GM18505 (cell line): ENCODE measurements at regions not wholly inside any gene's neighbourhood (a gene's known extent, or its start where the extent isn't known, plus 50 kb on each side); places are given as distances from the start of the nearest gene placed in this dataset.

Source experiments
- ATAC-seq: cut with Tn5 transposase; IDR thresholded peaks from one replicate; pipeline ENCODE4 v1.9.1; 2021; ENCODE audit not compliant: unreplicated experiment
- POLR2A ChIP-seq: IDR thresholded peaks from 4 replicates; pipeline ENCODE4 v1.6.1; 2011; ENCODE audit warnings: borderline replicate concordance; ENCODE audit not compliant: insufficient read depth, insufficient read length; ENCODE audit errors: extremely low read depth

DNA sequence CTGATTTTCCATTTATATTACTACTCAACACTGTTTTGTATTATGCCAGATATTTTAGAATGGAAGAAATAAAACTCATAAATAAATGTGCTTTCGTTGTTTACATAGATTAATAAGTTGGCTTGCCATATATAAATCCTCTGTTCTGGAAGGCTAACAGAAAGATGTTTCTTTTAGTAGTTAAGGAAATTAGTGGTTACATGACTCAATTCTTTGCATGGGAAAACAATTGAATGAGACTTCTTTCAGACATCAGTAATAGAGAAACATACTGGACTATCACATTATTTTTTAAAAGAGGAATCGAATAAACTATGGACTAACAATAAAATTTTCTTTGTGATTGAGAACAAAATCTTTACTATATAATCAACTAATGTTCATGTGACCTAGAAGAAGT, 336.5 kb downstream of the KCNS3 start:
- ATAC-seq = no peak
- no peak for TF ChIP-seq POLR2A

DNA sequence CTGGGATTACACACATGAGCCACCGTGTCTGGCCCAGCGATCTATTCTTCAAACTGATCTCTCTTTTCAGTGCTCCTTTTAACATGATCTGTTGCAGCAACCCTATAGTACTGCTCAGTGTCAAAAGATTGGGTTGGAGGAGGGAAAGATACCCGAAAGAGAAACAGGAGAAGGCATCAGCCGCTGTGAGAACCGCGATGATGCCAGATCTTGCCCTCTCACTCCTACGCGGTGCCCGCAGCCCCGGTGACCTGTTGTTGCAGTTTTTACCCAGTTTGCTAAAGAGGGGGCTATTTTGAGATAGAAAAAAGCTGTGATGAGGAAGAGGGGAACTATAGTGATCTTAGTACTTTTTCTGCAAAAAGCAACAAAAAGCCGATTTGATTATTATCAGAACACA, 335.5 kb downstream of the KCNS3 start:
- no peak for ATAC-seq
- TF ChIP-seq POLR2A = no peak

DNA sequence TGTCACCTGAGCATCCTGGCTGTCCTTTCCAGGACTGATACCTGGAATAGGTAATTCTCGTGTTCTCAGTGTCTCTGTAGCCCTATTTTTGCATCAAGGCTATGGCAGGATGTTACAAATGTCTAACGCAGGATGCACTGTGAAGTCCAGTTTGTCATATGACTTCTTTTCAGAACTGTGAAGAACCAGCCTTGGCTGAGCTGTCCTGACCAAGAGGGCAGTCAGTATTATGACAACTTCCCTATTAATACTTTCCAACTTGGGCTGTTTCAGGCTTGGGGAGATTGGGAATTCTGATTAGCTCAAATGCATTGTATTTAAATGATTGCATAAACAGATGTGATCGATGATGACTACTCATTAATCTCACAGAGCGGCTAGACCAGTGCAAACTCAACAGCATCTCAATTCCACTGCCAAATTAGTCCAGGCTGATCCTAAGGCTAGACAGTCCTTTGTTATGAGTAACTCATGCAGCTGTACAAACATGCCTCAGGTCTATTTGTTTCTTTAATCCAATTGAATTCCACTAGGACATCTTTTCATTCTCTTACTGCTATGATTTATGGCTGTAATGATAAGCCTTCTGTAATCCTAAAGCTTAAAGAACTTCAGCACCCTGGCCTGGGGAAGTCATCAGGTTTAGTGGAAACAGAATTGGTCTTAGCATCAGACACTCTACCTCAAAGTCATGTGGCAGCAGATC, 331.6 kb downstream of the KCNS3 start:
- no peak for TF ChIP-seq POLR2A
- ATAC-seq = no peak

DNA sequence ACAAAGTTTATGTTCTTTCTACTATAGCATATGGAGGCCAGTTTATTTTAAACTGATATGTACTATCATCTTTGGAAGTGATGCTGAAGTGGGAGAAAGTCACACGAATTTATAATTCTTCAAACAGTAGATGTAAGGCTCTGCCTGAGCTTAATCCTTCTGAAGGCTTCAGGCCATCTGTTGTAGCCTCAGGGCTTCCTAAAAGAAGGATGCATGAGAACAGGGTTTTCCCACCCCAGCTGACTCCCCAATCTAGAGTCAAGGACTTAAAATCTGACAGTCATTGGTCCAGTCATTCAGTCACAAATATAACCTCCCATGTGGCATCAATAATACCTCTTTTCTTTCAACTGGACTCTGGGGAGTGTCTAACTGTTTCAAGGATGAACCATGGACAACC, 330.5 kb downstream of the KCNS3 start:
- no peak for TF ChIP-seq POLR2A
- ATAC-seq = no peak

DNA sequence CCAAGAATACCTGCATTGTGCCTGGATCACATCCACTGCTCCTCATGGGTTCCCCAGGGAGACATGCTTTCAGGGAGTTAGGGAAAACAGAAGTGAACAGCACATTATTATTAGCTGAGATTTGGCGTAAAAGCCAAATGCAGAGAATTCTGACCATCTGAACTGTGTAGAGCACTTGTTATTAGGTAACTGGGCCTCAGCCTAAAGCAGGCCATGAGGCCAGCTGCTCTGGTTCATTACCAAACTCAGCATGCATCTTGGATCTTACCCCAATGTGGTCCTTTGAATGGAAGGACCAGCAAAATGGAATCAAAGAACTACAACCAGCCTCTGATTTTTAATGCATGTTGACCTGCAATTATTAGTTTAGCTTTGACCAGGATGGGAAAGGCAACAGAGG, 322.3 kb downstream of the KCNS3 start:
- no peak for TF ChIP-seq POLR2A
- no peak for ATAC-seq

DNA sequence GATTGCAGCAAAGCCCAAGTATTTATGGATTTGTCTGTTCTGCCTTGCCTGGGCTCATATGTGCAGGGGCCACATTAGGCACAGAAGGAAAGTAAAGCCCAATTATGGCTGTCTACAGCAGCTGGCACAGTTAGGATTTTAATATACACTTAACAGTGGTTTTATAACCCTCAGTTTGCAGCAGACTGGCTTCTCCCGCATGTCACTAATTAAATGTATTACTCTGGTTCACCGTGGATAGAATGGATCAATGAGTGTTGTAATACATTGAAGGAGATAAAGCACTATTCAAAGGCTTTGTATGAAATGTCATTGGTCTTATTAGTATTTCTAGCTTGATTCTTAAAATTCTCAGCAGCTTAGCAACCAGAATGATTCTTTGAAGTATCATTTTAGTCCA, 320.2 kb downstream of the KCNS3 start:
- ATAC-seq = no peak
- TF ChIP-seq POLR2A = no peak

DNA sequence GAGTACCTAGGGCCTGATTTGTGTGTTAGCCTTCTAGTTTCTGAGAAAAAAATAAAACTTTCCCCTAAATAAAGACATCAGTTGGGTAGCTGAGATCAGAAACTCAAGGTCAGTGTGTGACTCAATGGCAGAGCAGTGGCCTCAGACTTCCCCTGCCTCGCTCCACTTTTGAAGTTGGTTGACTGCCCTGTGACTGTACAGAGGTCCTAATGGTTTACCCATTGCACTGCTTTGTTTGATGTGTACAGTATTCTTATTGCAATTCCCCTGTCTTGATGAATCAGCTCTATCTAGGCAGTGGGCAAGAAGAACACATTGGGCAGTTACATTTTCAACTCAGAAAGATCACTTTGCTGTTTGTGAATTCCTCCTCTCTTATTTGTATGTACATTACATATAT, 315.7 kb downstream of the KCNS3 start:
- ATAC-seq = no peak
- no peak for TF ChIP-seq POLR2A

DNA sequence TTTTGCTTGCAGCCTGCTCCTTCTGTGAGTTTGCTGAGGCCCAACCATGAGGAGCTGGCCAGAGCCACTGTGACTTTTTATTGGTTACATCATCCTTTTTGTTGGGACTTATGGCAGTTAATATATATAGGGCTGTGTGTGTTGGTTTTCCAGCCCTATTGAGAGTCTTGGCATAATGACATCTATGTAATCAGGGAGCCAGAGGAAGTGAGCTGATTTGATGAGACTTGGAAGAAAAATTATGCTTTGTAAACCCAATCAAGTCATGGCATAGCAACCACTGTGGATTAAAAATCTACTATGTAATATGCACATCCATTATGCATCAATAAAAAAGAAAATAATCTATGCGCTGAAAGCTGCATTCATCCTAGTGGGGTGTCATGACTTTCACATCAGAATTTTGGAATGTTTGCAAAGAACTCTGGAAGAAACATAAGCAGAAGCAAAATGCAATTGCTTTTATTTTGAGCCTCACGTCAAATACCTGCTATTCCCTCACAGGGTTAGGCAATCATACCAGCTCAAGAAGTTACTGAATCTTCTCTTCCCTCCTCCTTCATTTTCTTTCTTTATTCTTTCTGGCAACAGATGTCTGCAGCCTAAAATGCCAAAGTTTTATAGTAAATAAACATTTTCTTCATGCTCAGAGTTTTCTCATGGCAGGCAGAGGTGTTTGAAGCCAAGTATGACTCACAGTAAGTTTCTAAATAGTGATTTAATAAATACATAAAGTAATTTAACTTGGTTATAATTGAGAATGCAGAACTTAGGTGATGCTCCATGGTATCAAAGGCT, 308.5 kb downstream of the KCNS3 start:
- no peak for ATAC-seq
- no peak for TF ChIP-seq POLR2A

DNA sequence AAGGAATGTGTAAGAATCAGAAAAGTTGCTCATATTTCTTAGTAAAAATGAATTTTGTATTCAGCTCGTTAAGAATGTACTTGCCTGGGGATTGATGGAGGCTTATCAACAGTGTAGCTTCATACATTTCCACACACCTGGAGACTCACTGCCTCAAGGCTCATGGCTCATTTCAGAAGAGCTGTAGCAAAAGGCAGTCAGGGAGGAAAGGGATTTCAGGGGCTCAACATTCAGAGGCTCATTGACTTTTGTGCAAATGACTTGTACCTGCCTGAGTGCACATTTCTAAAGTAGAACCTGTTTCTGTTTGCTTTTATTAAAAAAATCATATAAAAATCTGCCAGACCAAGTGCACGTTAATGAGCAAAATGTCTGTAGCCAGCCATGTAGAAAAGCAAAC, 304.4 kb downstream of the KCNS3 start:
- TF ChIP-seq POLR2A = no peak
- no peak for ATAC-seq

DNA sequence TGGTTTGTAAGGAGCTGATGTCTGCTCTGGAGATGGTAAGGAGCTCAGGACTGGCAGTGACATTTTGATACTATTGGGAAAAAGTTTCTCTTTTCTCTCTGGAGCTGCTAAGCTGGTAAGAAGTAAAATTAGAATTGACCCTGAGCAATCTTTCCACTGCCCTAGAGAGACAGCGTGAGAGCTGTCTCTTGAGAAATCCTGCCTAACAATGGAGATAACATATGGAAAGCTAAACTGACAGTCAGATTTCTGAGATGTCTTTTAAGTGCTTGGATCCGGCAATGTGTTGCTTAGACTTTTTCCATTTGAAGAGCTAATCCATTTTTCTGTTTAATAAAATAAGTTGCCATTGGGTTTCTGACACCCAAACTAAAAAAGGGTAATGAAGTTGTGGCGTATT, 302.4 kb downstream of the KCNS3 start:
- no peak for ATAC-seq

DNA sequence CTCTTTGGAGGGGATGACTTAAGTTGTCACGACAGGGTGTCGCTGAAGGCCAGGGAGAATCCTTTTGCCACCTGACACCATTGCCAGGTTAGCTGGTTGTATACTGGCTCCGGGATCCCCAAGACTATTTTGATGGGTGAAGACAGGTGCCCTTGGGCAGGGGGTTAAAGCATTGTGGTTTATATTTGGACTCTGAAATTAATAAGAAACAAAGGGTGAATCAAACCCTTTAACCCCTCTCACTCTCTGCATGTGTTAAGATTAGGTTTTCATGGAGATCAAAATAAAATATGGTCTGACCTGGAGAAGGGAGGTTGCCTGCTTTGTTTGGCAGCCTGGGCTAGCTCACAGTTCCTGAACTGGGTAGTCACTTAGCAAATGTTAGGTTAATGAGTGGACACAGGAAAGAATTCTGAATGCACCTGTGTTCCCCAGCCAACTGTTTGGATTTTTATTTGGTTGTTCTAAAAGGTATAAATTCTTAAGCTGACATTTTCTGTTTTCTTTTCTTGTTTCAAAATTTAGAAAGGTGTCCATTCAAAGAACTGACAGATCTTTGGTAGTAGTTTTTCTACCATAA, 301.7 kb downstream of the KCNS3 start:
- no peak for TF ChIP-seq POLR2A
- ATAC-seq = no peak

More for the DNA sequence above, 302.4 kb downstream of the KCNS3 start:
- no peak for TF ChIP-seq POLR2A

DNA sequence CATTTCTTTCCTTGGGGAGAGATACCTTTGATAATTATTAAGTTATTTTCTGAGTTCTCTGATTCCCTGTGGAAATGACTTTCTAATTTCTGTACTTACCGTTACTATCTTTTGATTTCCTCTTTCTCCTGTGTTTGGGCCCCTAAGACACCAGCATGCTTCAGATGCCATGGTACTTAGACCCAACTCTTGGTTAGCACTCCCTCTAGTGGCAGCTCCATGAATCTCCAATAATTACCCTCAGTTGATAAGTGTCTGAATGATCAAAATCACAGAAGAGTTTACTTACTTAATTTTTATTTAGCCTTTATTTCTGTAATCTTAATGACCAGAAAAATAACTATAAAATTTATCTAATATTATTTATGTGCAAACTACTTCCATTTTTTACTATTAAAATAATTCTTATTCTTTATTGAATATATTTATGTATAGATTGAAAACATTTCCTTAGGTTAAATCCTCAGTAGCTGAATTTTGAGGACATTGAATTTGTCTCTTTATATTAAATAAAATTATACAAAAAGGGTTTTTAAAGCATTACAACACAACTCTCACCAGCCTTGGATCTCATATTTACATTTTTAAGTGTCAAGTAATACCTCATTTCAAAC, 300.4 kb downstream of the KCNS3 start:
- TF ChIP-seq POLR2A = no peak
- ATAC-seq = peak; percentile 92

DNA sequence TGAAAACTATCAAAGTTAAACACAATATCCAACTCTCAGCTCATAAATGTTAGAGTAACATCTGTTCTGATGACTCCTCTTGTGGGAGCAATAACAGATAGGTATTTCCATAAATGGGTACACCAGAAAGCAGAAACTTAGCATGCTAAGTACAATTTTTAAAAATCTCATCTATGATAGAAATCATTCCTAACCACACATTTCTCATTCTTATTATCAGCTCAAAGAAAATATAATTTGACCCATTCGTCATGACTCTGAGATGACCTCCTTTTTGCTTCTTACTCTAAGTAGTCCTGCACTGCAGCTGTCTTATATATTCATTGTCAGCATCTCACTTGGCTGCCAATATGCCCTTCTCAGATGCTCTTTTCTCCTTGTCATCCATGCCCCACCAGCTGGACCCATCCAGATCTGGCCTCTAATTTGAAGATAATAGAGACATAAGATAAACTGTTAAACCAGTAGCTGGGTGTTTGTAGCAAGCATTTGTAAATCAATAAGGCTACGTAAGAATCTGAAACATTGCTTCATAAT, 298.3 kb downstream of the KCNS3 start:
- TF ChIP-seq POLR2A = no peak
- no peak for ATAC-seq
